ENCODE measurements at regions not wholly inside any gene's neighbourhood (a gene's known extent, or its start where the extent isn't known, plus 50 kb on each side); places are given as distances from the start of the nearest gene placed in this dataset.

DNA sequence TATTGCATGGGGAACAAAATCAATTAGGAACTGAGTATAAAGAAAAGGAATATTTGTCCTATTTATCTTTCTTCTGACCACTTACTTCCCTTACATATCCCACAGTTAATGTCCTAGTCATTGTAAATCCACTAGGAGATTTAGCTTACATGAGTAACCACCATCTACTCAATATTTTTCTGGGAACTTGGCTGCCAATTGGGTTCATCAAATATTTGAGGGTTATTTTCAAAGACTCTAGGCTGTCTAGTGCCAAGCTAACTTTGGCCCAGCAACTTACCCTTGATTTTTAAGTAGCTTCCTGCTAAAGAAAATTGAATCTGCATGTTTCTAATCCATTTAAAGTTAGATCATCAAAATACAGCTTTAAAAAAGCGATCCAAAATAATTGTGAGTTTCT lies 362.5 kb upstream of the EPHA3 start:
- TF ChIP-seq, protein P1, sequence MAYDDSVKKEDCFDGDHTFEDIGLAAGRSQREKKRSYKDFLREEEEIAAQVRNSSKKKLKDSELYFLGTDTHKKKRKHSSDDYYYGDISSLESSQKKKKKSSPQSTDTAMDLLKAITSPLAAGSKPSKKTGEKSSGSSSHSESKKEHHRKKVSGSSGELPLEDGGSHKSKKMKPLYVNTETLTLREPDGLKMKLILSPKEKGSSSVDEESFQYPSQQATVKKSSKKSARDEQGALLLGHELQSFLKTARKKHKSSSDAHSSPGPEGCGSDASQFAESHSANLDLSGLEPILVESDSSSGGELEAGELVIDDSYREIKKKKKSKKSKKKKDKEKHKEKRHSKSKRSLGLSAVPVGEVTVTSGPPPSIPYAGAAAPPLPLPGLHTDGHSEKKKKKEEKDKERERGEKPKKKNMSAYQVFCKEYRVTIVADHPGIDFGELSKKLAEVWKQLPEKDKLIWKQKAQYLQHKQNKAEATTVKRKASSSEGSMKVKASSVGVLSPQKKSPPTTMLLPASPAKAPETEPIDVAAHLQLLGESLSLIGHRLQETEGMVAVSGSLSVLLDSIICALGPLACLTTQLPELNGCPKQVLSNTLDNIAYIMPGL (CRISPR knock-in tag; IDR thresholded peaks at IDR 0.05; ENCODE audit: borderline replicate concordance) = no peak
- TF ChIP-seq, protein P2, sequence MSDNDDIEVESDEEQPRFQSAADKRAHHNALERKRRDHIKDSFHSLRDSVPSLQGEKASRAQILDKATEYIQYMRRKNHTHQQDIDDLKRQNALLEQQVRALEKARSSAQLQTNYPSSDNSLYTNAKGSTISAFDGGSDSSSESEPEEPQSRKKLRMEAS (IDR thresholded peaks at IDR 0.05) = no peak
- TF ChIP-seq POLR2AphosphoS2 (conservative IDR thresholded peaks at IDR 0.05; ENCODE audit: low read length) (no peak), JUNB (IDR thresholded peaks at IDR 0.05) (no peak), POLR2A (IDR thresholded peaks at IDR 0.05; ENCODE audit: low read length) (no peak), PHF8 (IDR thresholded peaks at IDR 0.05; ENCODE audit: borderline replicate concordance, low read depth) (no peak)
- TF ChIP-seq, protein P3, sequence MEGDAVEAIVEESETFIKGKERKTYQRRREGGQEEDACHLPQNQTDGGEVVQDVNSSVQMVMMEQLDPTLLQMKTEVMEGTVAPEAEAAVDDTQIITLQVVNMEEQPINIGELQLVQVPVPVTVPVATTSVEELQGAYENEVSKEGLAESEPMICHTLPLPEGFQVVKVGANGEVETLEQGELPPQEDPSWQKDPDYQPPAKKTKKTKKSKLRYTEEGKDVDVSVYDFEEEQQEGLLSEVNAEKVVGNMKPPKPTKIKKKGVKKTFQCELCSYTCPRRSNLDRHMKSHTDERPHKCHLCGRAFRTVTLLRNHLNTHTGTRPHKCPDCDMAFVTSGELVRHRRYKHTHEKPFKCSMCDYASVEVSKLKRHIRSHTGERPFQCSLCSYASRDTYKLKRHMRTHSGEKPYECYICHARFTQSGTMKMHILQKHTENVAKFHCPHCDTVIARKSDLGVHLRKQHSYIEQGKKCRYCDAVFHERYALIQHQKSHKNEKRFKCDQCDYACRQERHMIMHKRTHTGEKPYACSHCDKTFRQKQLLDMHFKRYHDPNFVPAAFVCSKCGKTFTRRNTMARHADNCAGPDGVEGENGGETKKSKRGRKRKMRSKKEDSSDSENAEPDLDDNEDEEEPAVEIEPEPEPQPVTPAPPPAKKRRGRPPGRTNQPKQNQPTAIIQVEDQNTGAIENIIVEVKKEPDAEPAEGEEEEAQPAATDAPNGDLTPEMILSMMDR (IDR thresholded peaks at IDR 0.05) = no peak
- TF ChIP-seq, protein P4, sequence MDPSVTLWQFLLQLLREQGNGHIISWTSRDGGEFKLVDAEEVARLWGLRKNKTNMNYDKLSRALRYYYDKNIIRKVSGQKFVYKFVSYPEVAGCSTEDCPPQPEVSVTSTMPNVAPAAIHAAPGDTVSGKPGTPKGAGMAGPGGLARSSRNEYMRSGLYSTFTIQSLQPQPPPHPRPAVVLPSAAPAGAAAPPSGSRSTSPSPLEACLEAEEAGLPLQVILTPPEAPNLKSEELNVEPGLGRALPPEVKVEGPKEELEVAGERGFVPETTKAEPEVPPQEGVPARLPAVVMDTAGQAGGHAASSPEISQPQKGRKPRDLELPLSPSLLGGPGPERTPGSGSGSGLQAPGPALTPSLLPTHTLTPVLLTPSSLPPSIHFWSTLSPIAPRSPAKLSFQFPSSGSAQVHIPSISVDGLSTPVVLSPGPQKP (IDR thresholded peaks at IDR 0.05; ENCODE audit: low read depth, low read length) = no peak
